NCI-H345 (cell line): ENCODE measurements at regions not wholly inside any gene's neighbourhood (a gene's known extent, or its start where the extent isn't known, plus 50 kb on each side); places are given as distances from the start of the nearest gene placed in this dataset.

Experiments
- DNase-seq: peaks from one replicate; lab custom pipeline; 2025; lab: John Stamatoyannopoulos, UW

DNA sequence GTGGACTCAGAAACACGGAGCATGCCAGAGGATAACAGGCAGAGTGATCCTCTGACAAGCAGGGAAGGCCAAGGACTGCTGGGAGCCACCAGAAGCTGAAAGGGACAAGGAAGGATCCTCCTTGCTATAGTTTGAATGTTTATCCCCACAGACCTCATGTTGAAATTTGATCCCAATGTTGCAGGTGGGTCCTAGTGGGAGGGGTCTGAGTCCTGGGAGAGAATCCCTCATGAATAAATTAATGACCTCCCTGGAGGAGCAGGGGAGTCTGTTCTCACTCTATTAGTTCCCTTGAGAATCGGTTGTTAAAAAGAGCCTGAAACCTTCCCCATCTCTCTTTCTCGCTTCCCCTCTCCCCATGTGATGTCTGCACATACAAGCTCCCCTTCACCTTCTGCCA, 124.4 kb downstream of the FBXO15 start:
- no peak for DNase-seq

DNA sequence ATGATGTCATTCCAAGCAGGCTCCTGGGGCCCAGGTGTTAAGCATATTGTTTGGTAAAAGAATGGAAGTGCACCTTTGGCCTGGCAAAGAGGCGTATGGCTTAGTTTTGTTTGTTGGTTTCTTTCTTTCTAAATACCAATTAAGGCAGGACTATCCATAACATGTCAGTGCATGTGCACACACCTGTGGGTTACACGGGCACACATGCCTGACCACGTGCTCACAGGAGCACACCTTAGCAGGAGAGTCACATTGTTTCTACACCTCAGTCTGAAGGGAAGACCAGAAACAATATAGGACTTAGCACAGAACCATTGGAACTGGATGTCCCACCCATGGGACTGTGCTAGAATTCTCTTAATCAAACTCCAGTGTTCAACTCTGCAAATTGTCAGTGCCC, 127.8 kb downstream of the FBXO15 start:
- peak; percentile 39 for DNase-seq

DNA sequence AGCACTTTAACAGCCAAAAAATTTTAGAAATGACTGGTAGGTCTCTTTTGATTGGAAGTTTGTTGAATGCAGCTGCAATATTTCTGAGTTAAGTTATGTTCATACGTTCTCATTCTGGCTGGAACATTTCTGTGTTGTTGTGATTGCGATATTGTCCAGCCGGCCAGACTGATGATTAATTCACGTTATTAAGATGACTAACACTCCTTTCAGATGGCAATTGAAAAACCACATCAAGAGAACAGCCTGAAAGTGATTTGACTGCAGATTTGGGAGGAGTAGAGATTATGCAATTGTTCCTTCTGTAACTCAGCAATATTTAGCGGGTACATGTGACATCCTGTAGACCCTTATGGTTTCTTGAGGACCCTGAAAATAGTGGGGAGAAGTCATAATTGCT, 133.7 kb downstream of the FBXO15 start:
- DNase-seq = no peak

DNA sequence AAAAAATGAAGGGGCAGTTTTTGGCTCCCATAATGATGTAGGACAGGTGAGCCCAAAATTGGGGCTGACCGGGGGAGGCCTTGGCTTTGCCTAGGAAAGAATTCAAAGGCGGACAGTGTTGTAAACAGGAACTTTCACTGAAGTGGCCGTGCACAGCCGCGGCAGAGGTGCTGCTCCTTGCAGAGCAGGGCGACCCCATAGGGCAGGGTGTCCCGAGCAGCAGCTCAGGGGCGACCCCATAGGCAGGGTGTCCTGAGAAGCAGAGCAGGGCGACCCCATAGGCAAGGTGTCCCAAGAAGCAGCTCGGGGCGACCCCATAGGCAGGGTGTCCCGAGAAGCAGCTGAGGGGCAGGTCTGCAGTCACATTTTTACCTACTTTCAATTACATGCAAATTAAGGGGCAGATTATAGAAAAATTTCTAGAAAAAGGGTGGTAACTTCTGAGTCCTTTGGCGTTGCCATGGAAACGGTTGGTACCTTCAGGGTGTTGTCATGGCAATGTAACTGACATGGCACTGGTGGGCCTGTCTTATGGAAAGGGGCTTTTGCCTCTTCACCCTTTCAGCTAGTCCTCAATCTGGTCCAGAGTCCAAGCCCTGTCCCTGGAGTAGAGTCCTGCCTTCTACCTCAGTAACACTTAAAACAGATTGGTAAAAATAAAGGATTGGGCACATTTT, 134.5 kb downstream of the FBXO15 start:
- no peak for DNase-seq

DNA sequence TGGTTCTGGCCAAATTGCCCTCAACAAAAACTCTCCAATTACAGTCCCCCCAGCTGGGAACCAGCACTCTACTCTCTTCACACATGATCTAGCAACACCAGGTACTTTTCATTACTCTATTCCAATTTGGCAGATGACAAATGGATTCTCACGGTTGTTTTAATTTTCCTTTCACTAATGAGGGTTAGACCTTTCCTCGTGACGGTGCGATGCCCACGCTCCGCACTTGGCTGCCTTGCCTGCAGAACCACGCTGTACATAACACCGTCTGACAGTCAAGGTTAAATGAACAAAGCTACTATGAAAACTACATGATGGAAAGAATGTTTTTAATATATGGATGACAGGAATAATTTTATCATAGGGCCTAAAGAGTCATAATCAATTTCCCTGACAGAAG, 141.5 kb downstream of the FBXO15 start:
- no peak for DNase-seq

DNA sequence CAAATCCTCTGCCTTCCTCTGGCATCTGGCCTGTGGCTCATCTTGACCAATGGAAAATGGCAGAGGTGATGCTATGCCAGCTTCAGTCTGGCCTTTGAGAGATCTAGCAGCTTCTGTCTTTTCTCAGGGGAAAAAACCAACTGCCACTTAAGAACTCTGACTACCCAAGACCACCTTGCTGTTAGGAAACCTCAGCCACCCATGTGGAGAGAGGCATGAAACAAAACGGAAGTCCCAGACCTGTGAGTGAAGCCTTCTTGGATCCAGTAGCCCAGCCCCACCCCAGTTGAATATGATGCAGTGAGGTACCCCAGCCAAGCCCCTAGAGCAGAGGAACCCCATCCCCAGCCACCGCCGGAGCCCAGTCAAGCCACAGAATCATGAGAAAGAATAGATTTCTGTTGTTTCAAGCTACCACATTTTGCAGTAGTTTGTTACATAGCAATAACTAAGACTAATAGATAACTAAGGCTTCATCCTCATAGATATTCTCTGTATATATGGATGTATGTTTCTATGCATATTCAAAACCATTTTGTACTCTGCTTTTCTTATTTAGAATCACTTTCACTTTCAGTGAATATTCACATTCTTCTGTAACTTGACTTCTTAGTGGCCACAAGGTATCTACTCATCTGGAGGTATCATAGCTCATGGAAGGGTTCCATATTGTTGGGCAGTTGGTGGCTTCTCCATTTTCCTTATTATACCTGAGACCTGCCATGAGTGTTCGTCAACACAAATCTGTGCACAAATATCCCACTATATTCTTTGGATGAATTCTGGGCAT, 142.1 kb downstream of the FBXO15 start:
- DNase-seq = no peak

DNA sequence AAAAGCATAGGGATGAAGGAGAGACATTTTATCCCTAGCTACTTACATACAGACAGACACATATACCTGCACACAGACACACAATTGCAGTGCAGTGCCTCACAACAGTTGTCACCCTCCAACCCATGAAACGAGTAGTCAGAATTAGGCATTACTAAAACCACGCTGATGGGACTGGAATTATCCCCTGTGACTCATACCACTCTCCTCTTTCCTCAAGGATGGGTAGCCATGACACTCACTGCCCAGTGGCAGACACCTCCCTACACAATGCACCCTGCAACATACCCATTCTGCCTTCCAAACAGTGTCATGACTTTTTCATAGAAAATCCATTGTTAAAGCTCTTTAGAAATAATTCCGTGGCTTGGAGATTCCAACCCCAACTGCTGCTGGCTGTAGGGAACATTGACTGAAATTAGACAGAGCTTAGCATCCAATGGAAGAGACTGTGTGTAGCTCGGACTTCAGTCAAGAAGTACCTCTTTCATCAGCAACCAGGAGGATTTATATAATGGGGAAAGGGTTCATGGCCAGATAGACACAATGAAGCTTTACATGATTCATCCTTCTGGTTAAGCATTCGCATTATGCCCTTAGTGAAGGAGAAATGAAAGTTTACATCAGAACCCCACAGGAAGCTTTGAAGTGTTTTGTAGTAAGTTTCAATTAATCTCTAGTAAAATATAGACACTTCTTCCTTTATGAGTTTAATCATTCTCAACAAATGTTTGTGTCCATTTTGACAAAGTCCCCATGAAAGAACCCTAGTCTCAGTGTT, 155.2 kb downstream of the FBXO15 start:
- no peak for DNase-seq

DNA sequence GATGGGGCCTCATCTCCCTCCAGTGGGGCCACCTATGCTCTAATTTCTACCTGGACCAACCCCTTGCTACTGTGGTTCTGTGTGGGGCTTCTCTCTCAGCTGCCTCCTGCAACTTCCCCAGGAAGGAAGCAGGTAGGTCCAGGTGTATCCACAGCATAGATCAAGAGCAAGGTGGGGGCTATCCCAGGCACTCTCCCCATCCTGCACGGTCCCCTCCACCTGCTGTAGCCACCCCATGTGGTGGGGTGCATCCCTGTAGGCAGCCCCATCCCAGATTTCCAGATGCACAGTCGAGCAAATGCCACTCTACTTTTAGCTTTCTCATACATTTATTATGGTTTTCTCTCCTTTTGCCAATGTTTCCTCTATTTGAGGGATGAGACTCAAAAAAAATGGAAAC, 156.1 kb downstream of the FBXO15 start:
- no peak for DNase-seq

DNA sequence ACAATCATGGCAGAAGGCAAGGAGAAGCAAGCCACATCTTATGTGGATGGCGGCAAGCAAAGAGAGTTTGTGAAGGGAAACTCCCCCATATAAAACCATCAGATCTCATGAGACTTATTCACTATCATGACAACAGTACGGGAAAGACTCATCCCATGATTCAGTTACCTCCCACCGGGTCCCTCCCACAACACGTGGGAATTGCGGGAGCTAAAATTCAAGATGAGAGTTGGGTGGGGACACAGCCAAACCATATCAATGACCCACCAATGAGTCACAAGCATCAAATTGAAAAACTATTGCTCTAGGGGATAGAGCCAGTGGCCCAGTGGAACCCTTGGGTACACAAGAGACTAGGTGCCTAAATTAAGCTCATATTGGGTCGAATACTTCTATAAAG, 157.4 kb downstream of the FBXO15 start:
- no peak for DNase-seq

DNA sequence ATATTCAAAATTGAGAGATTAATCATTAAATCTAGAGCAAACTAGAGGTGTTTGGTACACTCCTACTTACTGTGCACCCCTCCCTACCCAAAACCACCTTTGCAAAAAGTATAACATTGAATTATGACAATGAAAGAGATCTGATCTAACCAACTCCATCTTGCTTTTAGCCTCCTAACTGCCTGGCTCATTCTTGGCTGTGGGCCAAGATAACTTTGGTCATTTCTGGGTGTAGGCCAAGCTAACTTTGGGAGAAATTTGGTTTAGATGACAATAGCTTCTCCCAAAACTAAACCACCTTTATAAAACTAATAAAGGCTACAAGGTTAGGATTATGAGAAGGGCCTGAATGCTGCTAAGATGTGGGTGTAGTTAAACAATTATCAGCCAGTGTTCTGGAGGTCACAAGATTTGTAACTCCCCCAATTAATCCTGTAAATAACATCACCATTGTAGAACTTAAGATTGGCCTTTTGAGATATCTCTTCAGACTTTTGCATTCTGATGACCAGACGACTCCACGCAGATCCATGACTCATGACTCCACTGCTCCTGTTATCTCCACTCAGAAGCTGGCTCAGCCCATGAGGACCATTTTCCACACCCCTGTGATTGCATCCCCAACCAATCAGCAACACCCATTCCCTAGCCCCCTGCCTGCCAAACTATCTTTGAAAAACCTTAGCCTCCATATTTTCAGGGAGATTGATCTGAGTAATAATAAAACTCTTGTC, 160.2 kb downstream of the FBXO15 start:
- DNase-seq = no peak

DNA sequence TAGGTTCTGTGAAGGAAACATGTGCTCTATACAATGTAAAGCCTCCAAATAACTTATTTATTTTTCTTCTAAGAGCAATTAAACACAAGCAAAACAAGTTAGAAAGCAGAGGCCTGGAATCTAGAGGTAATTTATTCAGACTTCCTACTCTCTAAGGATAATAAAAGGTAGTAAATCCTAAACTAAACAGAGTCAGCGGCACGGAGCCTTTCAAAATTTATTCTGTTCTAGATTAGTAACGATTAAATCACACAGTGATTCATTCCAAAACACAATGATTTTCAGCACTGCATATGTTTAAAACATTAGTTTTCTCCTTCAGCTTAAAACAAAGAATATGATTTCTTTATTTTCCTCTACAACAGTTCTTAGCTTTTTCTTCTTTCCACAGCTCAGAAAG, 160.9 kb downstream of the FBXO15 start:
- no peak for DNase-seq

DNA sequence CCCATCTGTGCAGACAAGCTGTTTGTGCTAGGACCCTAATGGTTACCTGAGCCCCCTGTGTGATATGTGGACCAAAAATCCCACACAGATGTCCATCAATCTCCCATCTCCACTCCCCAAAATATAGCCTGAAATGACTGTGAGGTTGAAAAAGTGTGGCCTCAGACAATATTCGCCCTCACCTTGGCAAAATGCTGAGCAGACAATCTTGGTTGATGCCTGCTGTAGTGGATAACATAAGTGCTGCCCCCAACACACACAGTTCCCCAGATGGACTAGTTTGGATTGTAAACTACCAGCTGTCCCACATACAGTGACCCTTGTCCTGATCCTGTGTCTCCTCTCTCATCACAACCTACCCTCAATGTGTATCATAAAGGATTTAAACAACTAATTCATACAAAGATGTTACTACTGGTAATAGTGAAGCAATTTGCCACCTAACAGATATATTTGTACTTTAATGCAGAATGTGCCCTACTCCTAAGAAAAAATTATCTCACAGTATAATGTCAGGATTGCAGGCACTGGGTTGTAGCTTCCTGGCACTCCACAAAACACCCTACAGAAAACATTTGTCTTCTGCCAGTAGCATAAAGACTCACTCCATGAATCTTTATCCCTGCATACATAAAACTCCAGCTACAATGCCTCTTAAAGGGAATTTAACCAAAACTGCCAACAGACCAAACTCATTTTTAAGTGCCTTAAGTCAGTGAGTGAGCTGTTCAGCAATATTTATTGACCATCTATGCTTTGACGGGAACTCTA, 161.6 kb downstream of the FBXO15 start:
- no peak for DNase-seq

DNA sequence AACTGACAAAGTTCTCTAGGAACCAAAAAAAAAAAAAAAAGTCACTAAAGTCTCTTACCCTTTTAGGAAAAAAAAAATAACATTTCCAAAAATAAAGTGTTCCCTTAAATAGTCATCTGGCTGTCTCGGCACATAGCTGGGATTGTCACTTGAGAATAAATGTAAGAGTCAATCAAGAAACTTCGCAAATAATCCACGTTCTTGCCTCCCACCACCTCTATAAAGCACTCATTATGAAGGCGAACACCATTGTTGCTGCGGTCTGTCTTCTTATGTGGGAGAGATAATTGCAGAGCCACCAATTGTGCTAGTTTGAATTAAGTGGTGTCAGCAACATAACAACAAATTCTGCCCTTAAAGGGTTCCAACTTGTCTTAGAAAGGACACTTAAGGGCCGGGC, 163.7 kb downstream of the FBXO15 start:
- DNase-seq = no peak

DNA sequence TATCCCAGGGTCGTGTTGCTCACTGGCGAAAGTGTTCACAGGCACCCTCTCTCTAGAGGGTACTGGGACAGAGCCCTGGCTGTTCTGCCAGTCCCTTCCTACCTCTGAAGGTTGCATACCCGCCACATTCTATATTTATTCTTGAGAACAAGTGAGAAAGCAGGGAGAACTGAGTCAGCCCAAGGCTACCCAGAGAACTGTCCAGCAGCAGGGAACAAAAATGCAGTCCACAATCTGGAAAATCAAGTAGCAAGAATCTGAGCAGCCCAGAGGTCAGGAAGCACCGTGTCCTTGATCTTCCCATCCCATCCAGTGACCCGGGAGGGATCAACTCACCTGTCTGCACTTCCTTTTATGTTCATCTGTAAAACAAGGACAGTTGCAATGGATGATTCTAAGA, 164.1 kb downstream of the FBXO15 start:
- no peak for DNase-seq

DNA sequence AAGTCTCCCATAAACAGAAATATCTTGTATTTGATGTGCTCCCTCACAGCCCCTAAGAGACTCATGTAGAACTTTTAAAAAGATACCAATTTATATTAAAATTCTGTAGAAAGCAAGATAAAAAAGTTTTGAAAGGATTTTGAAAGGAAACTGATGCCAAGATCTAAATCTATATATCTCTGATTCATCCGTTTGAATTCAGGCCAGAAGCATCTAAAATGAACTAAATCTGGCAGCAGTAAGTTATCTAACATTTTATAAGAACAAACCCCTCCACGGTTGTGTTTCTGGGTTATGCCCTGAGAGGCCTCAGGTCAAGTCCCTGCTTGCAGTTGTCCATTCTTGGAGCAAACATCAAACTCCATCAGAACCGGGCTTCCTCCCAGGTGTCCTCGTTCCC, 165.8 kb downstream of the FBXO15 start:
- no peak for DNase-seq

DNA sequence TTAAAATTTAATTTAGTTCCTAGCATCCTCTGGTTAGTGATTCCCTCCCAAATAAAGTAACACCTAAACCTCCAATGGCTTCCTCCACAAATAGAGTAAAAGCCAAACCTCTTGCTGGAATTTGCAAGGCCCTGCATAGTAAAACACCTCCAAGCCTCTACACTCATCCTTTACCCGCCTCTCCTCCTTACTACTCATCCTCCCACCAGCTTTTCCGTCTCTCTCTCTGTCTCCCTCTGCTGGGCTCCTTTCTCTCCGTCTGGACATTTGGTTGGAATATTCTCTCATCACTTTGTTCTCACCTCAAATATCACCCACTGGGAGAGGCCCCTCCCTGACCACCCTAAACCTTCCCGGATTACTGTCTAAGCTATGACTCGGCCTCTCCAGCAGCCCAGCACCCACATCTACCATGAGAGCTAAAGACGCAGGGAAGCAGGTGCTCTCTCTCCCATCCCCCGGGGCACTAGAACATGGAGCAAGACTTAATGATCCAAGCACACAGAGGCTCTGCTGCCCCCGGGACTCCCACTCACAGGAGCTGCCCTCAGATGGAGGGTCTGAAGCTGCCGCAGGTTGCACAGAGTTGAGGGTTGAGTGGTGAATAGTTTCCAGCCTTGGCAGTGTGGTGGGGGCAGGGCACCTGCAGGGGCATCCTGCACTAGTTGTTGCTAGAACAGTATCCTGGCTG, 167.2 kb downstream of the FBXO15 start:
- no peak for DNase-seq

DNA sequence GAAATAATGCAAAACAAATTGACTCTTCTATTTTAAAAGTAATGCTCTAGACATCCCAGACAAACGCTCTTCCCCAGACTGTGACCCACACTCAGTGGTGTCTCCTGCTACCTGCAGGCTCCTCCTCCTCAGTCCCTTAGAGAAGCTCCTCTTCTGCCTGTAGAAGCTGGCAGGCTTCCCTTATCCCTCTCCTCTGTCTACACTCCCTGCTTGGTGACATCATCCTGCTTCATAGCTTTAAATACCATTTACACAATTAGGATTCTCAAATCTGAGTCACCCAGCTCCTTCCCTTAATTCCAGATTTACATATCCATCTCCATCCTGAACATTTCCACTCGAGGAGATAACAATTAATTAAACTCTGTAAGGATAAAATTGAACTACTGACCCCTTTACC, 167.9 kb downstream of the FBXO15 start:
- DNase-seq = no peak

DNA sequence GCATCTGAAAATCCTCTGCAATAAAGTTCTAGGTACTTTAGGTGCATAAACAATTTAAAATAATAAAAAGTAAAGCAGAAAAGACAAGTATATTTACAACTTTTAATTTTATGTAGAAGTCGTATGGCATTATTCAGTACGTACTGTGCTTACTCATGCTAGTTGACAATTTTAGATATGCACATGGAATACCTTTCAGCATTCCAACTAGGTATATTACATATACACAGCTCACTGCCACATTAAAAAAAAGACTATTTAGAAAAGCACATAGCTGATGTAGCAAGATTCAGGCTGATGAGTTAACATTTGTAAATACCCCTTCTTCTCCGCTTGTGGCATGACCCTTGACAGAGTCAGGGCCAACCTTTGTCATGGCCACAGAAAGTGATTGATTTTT, 171.2 kb downstream of the FBXO15 start:
- no peak for DNase-seq

DNA sequence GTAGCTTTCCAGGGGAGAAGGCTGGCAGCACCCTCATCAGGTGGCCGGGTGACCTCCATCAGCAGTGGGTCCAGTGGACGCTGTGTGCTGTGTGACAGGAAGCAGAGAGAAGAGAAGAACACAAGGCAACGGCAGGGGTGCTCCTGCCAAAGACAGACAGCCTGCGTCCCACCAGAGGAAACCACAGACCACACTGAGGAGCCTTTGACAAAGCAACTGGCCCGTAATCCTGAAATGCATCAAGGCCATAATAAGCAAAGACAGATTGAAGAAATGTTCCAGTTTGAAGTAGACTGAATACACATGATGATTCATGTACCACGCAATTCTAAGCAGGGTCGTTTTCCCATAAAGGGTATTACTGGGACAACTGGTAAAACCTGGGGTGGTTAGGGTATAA, 172.4 kb downstream of the FBXO15 start:
- DNase-seq = no peak

DNA sequence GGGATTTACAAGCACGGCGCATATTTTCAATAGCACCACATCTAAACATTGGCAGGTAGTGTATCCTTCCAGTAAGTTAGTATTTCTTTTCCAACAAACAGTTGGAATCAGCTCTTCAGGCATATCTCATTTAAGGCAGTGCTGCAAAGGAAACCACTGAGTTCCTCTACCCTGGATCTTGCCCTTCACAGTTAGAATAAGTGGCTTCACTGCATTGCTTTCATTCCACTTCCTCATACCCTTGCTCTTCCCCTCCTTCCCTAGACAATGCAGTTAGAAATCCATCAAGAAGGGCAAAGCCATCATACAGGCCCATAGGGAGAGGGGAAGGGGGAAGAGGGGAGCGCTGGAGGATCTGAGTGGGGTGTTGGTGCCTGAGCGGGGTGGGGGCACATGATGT, 173.7 kb downstream of the FBXO15 start:
- no peak for DNase-seq

DNA sequence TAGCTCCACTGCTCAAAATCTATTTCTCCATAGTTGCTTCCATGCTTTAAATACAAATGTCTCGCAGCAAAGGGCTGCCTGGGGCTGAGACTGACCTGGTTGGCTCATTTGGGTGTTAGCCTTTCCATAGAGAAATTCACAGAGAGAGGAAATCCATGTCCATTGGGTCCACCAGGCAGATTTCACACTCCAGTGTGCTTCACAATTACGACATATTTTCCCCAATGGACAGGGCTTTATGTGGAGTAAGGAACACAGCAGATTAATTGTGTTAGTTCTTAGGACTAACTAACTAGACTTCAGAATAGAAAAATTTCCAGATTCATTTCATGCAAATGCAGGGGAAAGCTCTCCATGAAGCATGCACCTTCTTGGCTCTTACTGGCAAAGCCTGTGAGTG, 180.7 kb downstream of the FBXO15 start:
- no peak for DNase-seq
